ENCODE measurements at regions not wholly inside any gene's neighbourhood (a gene's known extent, or its start where the extent isn't known, plus 50 kb on each side); places are given as distances from the start of the nearest gene placed in this dataset.

DNA sequence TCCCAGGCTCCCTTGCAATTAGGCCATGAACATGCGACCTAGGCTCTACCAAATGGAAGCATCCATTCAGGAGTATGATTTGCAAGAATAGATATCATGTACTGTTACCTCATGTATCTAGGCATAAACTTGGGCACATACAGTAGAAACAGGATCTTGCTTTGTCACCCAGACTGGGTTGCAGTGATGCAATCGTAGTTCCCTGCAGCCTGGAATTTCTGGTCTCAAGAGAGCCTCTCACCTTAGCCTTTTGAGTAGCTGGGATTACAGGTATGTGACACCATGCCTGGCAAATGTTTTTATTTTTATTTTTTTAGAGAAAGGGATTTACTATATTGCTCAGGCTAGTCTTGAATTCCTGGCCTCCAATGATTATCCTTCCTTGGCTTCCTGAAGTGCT is 994.2 kb downstream of the ADGRL3 start:
- no peak for DNase-seq (ENCODE audit: low spot score in 2 of 2)
- Histone ChIP-seq H3K27me3 (no peaks in the 10 kb centered on the region), H3K4me3 (no peak overlapping the region), H3K4me1 (no peaks in the 10 kb centered on the region), H3K9me3 (no peaks in the 10 kb centered on the region), H3K27ac (no peak overlapping the region), H3K36me3 (no peaks in the 10 kb centered on the region)
- TF ChIP-seq POLR2A (IDR thresholded peaks at IDR 0.05) (no peak), EP300 (IDR thresholded peaks at IDR 0.05) (no peak)
- TF ChIP-seq, protein P1, sequence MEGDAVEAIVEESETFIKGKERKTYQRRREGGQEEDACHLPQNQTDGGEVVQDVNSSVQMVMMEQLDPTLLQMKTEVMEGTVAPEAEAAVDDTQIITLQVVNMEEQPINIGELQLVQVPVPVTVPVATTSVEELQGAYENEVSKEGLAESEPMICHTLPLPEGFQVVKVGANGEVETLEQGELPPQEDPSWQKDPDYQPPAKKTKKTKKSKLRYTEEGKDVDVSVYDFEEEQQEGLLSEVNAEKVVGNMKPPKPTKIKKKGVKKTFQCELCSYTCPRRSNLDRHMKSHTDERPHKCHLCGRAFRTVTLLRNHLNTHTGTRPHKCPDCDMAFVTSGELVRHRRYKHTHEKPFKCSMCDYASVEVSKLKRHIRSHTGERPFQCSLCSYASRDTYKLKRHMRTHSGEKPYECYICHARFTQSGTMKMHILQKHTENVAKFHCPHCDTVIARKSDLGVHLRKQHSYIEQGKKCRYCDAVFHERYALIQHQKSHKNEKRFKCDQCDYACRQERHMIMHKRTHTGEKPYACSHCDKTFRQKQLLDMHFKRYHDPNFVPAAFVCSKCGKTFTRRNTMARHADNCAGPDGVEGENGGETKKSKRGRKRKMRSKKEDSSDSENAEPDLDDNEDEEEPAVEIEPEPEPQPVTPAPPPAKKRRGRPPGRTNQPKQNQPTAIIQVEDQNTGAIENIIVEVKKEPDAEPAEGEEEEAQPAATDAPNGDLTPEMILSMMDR (IDR thresholded peaks at IDR 0.05), result no peak
- 91% methylated on average over 2 of the region's 2 CpGs for WGBS, 2 donors

DNA sequence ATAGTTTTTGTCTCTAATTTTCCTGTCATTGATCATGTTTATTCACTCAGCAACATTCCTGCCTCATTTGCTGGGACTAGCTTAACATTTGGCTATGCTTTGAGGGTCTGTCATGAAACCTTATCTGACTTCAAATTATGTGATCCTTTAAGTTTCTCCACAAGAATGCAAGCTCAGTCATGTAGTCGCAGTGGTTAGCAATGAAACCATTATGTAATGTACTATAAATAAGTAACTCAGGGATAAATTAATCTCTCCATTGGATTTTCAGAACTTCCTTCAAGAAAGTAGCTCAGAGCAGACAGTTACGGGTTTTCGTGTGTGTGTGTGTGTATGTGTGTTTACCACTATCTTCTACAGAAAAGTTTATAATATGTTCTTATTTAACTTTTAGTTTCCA is 993.6 kb downstream of the ADGRL3 start:
- Histone ChIP-seq H3K27me3 (no peaks in the 10 kb centered on the region), H3K4me1 (no peaks in the 10 kb centered on the region), H3K27ac (no peak overlapping the region), H3K36me3 (no peaks in the 10 kb centered on the region), H3K4me3 (no peak overlapping the region), H3K9me3 (no peaks in the 10 kb centered on the region)
- DNase-seq (ENCODE audit: low spot score in 2 of 2), result no peak
- TF ChIP-seq POLR2A (IDR thresholded peaks at IDR 0.05) (no peak), EP300 (IDR thresholded peaks at IDR 0.05) (no peak)
- TF ChIP-seq, protein P1 (IDR thresholded peaks at IDR 0.05), result no peak
- 39 to 53% methylated on average over 3 of the region's 3 CpGs for WGBS, 2 donors

DNA sequence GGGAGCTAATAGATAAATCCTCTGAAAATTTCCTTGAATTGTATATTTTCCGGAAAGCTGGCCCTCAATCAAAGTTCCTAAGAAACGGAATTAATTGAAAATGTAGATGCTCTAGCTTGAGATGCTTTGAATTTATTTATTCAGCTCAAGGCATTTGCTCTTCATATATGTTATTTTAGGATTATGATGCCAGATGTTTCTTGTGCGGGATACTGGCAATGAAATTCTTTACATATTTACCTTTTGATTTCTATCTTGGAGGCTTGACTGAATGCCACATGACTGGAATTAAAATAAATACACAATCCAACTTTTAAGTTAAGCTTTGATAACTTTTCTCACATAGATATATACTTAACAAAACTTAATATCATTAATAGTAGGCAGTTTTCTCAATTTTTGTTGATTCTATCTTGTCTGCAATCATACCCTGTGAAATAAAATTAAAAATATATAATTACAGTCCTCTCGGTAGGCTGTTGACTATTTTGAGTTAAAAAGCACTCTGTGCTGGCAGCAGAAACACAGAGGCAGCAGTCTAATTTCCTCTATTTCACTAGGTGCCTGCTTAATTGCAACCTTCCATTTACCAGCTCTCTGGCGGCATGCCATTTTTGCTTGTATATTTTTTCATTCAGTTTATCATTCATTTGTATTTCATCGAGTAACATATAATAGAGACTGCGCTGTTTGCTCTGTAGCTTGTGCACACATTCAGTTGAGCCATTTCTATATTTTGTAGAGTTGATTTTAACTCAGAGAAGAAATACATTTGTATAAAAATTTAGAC is 991.5 kb downstream of the ADGRL3 start:
- no peak for DNase-seq (ENCODE audit: low spot score in 2 of 2)
- H3K27ac ChIP-seq, result no peak overlapping the region
- no peaks in the 10 kb centered on the region for H3K4me1 ChIP-seq
- no peaks in the 10 kb centered on the region for H3K9me3 ChIP-seq
- H3K4me3 ChIP-seq, result no peak overlapping the region
- TF ChIP-seq, protein P1 (IDR thresholded peaks at IDR 0.05), result no peak
- no peak for TF ChIP-seq EP300 (IDR thresholded peaks at IDR 0.05)
- no peak for TF ChIP-seq POLR2A (IDR thresholded peaks at IDR 0.05)
- 73% methylated on average over 7 of the region's 7 CpGs for WGBS, 2 donors
- H3K36me3 ChIP-seq, result no peaks in the 10 kb centered on the region
- no peaks in the 10 kb centered on the region for H3K27me3 ChIP-seq

DNA sequence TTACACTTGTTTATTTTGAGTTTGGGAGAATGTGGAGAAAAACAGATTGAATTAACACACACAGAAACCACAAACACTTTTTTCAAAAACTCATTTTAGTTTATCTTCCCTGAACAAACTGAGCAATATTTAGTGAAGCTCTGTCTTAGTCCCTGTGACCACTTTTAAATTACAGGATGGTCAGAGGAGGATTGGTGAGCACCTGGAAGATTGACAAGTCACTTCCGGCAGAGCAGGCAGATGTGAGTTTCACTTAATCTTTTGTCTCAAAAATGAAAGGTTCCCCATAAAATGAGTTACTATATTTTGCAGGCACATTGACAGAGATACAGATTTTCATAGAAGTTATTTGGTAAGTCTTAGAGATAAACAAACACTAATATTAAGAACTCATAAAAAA is 970.1 kb downstream of the ADGRL3 start:
- DNase-seq (ENCODE audit: low spot score in 2 of 2), result no peak
- WGBS, 2 donors, result 66 to 76% methylated on average over 1 of the region's 1 CpG
- no peak overlapping the region for H3K27ac ChIP-seq
- no peaks in the 10 kb centered on the region for H3K27me3 ChIP-seq
- no peaks in the 10 kb centered on the region for H3K36me3 ChIP-seq
- H3K9me3 ChIP-seq, result peaks cover 0 to 4% (median 0%) of the 10 kb centered on the region in 4 donors
- no peaks in the 10 kb centered on the region for H3K4me1 ChIP-seq
- H3K4me3 ChIP-seq, result no peak overlapping the region
- TF ChIP-seq POLR2A (IDR thresholded peaks at IDR 0.05) (no peak), EP300 (IDR thresholded peaks at IDR 0.05) (no peak)
- TF ChIP-seq, protein P1 (IDR thresholded peaks at IDR 0.05), result no peak

DNA sequence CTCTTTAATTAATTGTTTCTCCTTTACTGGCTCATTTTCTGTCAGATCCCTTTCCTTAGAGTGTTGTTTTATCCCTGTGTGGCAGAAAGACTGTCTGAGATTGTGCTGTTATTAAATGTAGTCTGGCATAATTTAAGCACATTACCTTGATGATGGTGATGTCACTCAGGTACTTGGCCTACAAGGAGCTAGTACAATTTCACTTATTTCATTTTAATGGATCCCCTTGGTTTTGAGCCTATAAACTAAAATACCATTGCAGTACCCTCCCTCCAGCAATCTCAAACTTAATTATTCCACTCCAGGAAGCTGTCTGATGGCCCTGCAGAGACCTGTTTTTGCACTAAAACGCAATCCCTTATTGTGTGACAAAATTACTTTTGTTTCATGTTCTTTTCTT is 968.6 kb downstream of the ADGRL3 start:
- Histone ChIP-seq H3K36me3 (no peaks in the 10 kb centered on the region), H3K27me3 (no peaks in the 10 kb centered on the region), H3K9me3 (peaks cover 0 to 4% (median 0%) of the 10 kb centered on the region in 4 donors), H3K4me1 (no peaks in the 10 kb centered on the region), H3K27ac (no peak overlapping the region), H3K4me3 (no peak overlapping the region)
- TF ChIP-seq POLR2A (IDR thresholded peaks at IDR 0.05) (no peak), EP300 (IDR thresholded peaks at IDR 0.05) (no peak)
- TF ChIP-seq, protein P1 (IDR thresholded peaks at IDR 0.05), result no peak
- DNase-seq (ENCODE audit: low spot score in 2 of 2), result no peak
- 89 to 93% methylated on average over 1 of the region's 1 CpG for WGBS, 2 donors
